ENCODE measurements at regions not wholly inside any gene's neighbourhood (a gene's known extent, or its start where the extent isn't known, plus 50 kb on each side); places are given as distances from the start of the nearest gene placed in this dataset.

DNA sequence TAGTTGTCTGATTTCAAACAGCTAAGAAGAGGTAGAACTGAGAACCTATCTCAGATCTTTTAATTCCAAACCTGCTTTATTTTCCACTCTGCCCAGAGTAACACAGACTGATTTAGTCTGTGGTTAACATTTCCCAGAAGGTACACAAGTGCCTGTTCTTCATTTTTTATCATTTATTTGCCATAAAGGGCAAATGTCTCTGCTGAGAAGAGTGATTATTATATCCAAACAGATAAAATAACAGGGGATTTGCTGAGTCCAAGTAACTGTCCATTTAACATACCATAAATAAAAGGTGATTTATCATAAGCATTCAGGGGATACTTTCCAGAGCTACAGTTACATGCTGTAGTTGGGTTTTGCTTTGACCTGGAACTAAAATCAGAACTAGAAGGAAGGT, 617.7 kb downstream of the MBD2 start:
- no peak for DNase-seq

DNA sequence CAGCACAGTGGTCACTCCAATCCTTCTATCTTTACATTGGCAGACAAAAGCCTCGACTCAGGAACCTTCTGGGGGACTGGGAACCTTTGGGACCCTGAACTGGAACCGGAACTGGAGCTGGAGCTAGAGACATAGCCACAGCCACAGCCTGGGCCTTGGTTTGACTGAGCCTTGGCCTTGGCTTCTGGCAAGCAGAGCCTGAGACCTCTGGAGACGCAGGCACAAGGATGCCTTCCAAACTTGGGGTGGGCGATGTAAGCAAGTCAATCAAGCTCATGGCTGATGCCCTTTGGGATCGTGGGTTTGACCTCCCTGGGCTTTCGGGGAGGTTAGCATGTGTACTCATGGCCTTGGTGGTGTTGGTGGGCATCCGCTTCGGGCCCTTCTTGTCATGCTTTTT, 619.3 kb downstream of the MBD2 start:
- no peak for DNase-seq

DNA sequence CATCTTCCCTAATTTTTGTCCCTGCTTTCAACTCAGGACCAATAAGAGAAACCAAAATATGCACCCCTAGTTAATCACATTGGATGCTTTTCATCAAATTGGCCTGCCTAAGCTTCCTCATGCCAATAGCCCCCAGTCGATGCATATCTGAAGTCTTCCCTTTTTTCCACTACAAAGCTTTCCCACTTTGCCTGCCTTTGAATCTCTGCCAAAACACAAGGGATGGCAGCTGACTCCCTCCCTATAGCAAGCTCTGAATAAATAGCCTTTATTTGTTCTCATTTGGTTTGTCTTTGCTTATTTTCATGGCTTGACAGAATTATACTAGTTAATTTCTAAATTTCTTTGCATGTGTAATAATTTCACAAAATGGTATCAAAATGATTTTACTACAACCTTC, 621.2 kb downstream of the MBD2 start:
- DNase-seq, result no peak

DNA sequence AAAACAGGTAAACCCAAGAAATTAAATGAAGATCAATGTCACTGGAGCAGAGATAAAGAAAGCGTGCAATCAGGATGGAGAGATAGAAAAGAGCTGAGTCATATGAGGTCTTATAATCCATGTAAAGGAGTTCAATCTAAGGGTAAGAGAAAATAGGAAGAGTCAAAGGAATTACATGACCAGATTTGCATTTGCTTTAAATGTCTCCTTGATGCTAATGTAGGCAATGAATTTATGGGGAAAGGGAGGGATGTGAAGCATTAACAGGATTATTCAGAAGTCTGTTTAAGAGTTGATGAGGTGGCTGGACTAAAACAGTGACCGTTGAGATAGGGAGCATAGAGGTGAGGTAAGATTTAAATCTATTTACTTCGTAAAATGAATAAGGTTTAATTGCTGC, 623.1 kb downstream of the MBD2 start:
- DNase-seq, result no peak

DNA sequence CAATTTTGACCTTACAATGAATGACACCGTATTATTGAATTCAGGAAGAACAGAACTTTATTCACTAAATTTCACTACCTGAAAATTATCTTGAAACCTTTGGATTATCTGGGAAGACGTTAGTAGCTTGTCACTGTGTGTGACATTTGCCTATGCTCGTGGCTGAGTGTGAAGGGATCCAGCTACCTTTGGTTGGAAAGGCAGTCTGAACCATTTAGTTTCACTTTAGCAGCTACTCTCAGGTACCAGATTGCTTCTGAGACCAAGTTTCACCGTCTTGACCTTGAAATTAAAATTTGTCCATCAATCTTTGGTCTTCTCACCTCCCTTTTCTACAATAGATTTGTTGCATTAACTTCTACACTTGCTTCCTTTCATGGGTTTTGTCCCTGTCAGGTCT, 637.5 kb downstream of the MBD2 start:
- no peak for DNase-seq
